ENCODE measurements at regions not wholly inside any gene's neighbourhood (a gene's known extent, or its start where the extent isn't known, plus 50 kb on each side); places are given as distances from the start of the nearest gene placed in this dataset.

GRCh38 chr15:98266295-98266694 is 305.8 kb downstream of the ARRDC4 start:
- Mint-ChIP-seq H3K27me3 (ENCODE audit: low read depth) (no peaks in the 10 kb centered on the region), H3K4me3 (no peak overlapping the region), H3K36me3 (peaks cover 14% of the 10 kb centered on the region; the same call in 1 of the 2 replicates), H3K4me1 (no peaks in the 10 kb centered on the region), H3K27ac (no peak overlapping the region), H3K9me3 (peaks cover 39% of the 10 kb centered on the region)
- ChIA-PET POLR2A (no interaction called here), CTCF (no interaction called here)
- ATAC-seq (no peak), DNase-seq (ENCODE audit: low spot score) (no peak)
- TF ChIP-seq ATF6 (CRISPR knock-in tag; IDR thresholded peaks at IDR 0.05): no peak
- TF ChIP-seq NFE2L1 (CRISPR knock-in tag; IDR thresholded peaks at IDR 0.05): no peak
- no peak for TF ChIP-seq CDX4 (CRISPR knock-in tag; IDR thresholded peaks at IDR 0.05; ENCODE audit: borderline replicate concordance)
- no peak for TF ChIP-seq PRRX2 (CRISPR knock-in tag; IDR thresholded peaks at IDR 0.05)
- TF ChIP-seq CREM (CRISPR knock-in tag; IDR thresholded peaks at IDR 0.05): no peak
- TF ChIP-seq ATF1 (CRISPR knock-in tag; IDR thresholded peaks at IDR 0.05): no peak
- TF ChIP-seq ZNF416 (CRISPR knock-in tag; IDR thresholded peaks at IDR 0.05): no peak
- no peak for TF ChIP-seq ZSCAN18 (CRISPR knock-in tag; IDR thresholded peaks at IDR 0.05)
- TF ChIP-seq FOXP1 (CRISPR knock-in tag; IDR thresholded peaks at IDR 0.05; ENCODE audit: borderline replicate concordance): no peak
- TF ChIP-seq JAZF1 (CRISPR knock-in tag; IDR thresholded peaks at IDR 0.05): no peak
- TF ChIP-seq ZNF219 (CRISPR knock-in tag; IDR thresholded peaks at IDR 0.05; ENCODE audit: borderline replicate concordance): no peak

GRCh38 chr15:98268163-98268562 is 307.7 kb downstream of the ARRDC4 start:
- DNase-seq (ENCODE audit: low spot score) (no peak), ATAC-seq (no peak)
- POLR2A ChIA-PET: no interaction called here
- no peaks in the 10 kb centered on the region for H3K27me3 Mint-ChIP-seq (ENCODE audit: low read depth)
- H3K36me3 Mint-ChIP-seq: peaks cover 11% of the 10 kb centered on the region; the same call in 1 of the 2 replicates
- H3K4me1 Mint-ChIP-seq: no peaks in the 10 kb centered on the region
- H3K9me3 Mint-ChIP-seq: peaks cover 35% of the 10 kb centered on the region
- no peak for TF ChIP-seq ATF6 (CRISPR knock-in tag; IDR thresholded peaks at IDR 0.05)
- TF ChIP-seq ELF4 (CRISPR knock-in tag; IDR thresholded peaks at IDR 0.05; ENCODE audit: low read depth): no peak
- TF ChIP-seq NFYB (CRISPR knock-in tag; conservative IDR thresholded peaks at IDR 0.05; ENCODE audit: low read depth): no peak
- no peak for TF ChIP-seq ZNF232 (CRISPR knock-in tag; IDR thresholded peaks at IDR 0.05)
- no peak for TF ChIP-seq HMGXB4 (CRISPR knock-in tag; IDR thresholded peaks at IDR 0.05)
- TF ChIP-seq ZBTB21 (CRISPR knock-in tag; IDR thresholded peaks at IDR 0.05; ENCODE audit: borderline replicate concordance): no peak
- no peak for TF ChIP-seq ZNF671 (CRISPR knock-in tag; IDR thresholded peaks at IDR 0.05)
- no peak for TF ChIP-seq KAT7 (CRISPR knock-in tag; IDR thresholded peaks at IDR 0.05; ENCODE audit: borderline replicate concordance)
- no peak for TF ChIP-seq GRHL2 (CRISPR knock-in tag; IDR thresholded peaks at IDR 0.05; ENCODE audit: insufficient replicate concordance, severe bottlenecking)
- no peak for TF ChIP-seq ZNF121 (CRISPR knock-in tag; IDR thresholded peaks at IDR 0.05)
- no peak for TF ChIP-seq ZNF425 (CRISPR knock-in tag; conservative IDR thresholded peaks at IDR 0.05)
- no peak for TF ChIP-seq PRDM15 (CRISPR knock-in tag; IDR thresholded peaks at IDR 0.05)
- TF ChIP-seq CBFB (CRISPR knock-in tag; IDR thresholded peaks at IDR 0.05; ENCODE audit: low read depth): no peak
- no peak for TF ChIP-seq ZNF416 (CRISPR knock-in tag; IDR thresholded peaks at IDR 0.05)
- no peak overlapping the region for H3K27ac Mint-ChIP-seq
- CTCF ChIA-PET: interaction anchor here (0.6 to 1.3 kb wide), 2 partner anchors 43 to 995 kb away, joined by 4 read pairs; no protein-coding TSS in a partner anchor
- H3K4me3 Mint-ChIP-seq: no peak overlapping the region

Data from WTC11 (cell line).